Body of pancreas (tissue), 4 donors: ENCODE measurements at regions not wholly inside any gene's neighbourhood (a gene's known extent, or its start where the extent isn't known, plus 50 kb on each side); places are given as distances from the start of the nearest gene placed in this dataset.

Source experiments
- POLR2A ChIP-seq, 3 donors: fragments of 450-650 bp; IDR thresholded peaks; one replicate each; pipeline ENCODE4 v1.6.1; 2016; ENCODE audit warnings: antibody characterized with exemption in 3 of 3, mild to moderate bottlenecking in 2 of 3
- TF ChIP-seq, protein P1 (sequence below), 7 experiments: fragments of 450-650 bp in 4 of 7; fragments of 200-600 bp in 3 of 7; sonication (generic) in 3 of 7; IDR thresholded peaks; one replicate each; pipeline ENCODE4 v1.5.1; 2016 to 2019; ENCODE audit warnings: antibody characterized with exemption in 7 of 7

DNA sequence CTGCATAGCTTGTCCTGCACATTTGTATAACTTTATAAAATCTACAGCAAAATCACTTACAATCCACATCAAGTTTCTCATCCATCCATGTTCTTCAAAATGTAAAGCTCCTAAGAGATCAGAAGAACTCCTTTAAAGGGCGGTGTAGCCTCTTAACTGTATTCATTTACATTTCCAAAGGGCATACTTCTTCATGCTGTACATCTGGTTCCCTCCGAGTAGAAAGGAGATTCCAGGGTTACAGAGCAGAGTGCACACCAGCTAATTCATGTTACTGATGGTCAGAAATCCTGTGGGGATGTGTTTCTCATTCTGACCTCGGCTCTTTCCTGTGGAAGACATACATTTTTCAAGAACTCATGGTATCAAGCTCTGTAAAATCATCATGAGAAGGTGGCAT, 231.8 kb downstream of the ARAP2 start:
- TF ChIP-seq, protein P1, sequence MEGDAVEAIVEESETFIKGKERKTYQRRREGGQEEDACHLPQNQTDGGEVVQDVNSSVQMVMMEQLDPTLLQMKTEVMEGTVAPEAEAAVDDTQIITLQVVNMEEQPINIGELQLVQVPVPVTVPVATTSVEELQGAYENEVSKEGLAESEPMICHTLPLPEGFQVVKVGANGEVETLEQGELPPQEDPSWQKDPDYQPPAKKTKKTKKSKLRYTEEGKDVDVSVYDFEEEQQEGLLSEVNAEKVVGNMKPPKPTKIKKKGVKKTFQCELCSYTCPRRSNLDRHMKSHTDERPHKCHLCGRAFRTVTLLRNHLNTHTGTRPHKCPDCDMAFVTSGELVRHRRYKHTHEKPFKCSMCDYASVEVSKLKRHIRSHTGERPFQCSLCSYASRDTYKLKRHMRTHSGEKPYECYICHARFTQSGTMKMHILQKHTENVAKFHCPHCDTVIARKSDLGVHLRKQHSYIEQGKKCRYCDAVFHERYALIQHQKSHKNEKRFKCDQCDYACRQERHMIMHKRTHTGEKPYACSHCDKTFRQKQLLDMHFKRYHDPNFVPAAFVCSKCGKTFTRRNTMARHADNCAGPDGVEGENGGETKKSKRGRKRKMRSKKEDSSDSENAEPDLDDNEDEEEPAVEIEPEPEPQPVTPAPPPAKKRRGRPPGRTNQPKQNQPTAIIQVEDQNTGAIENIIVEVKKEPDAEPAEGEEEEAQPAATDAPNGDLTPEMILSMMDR (IDR thresholded peaks at IDR 0.05): no peak
- TF ChIP-seq POLR2A (IDR thresholded peaks at IDR 0.05): no peak
